Pulmonary artery endothelial cell (primary cell): ENCODE measurements at regions not wholly inside any gene's neighbourhood (a gene's known extent, or its start where the extent isn't known, plus 50 kb on each side); places are given as distances from the start of the nearest gene placed in this dataset.

ENCODE experiments used
- DNase-seq: peaks from one replicate; pipeline ENCODE4 v3.0.0-alpha.2; 2011; ENCODE audit warnings: low read depth, low spot score

GRCh38 chr18:75618146-75618545 is 190.6 kb upstream of the SMIM21 start:
- no peak for DNase-seq

GRCh38 chr18:75612456-75612855 is 185.0 kb upstream of the SMIM21 start:
- no peak for DNase-seq

- no peak for DNase-seq
Observed at GRCh38 chr18:75607701-75608100, 180.2 kb upstream of the SMIM21 start.

DNA sequence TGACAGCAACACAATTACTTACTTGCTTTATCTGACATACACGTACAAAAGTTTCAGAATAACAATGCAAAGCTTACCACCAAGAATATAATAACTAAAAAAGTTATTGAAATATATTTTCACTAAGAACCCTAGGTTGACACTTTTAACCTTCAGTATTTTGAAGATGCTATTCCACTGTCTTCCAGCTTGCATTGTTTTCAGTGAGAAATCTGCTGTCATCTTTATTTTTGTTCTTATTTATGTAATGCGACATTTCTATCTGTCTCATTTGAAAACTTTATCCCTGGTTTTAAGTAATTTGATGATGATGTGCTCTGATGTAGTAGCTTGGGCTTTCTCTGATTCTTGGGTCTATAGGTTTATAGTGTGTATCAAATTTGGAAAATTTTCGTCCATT is 165.0 kb upstream of the SMIM21 start:
- no peak for DNase-seq

- DNase-seq: no peak
Observed at GRCh38 chr18:75588412-75588811, 160.9 kb upstream of the SMIM21 start.

DNA sequence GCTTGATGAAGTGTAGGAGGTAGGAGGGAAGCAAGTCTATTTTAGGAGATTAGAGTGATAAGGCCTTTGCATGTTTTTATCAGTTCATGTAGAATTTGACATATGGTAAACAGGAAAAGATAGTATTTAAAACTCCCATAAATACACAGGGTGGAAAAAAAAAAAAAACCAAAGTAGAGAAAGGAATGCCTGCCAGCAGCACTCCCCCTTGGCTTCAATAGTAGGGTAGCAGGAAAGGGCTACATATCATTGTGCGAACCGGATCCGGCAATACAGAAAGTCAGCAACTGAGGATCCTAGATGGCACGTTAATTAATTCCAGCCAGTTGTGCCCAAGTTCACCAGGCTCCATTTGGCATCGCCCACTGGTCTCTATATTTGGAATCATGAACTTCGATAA is 159.6 kb upstream of the SMIM21 start:
- DNase-seq: no peak

DNA sequence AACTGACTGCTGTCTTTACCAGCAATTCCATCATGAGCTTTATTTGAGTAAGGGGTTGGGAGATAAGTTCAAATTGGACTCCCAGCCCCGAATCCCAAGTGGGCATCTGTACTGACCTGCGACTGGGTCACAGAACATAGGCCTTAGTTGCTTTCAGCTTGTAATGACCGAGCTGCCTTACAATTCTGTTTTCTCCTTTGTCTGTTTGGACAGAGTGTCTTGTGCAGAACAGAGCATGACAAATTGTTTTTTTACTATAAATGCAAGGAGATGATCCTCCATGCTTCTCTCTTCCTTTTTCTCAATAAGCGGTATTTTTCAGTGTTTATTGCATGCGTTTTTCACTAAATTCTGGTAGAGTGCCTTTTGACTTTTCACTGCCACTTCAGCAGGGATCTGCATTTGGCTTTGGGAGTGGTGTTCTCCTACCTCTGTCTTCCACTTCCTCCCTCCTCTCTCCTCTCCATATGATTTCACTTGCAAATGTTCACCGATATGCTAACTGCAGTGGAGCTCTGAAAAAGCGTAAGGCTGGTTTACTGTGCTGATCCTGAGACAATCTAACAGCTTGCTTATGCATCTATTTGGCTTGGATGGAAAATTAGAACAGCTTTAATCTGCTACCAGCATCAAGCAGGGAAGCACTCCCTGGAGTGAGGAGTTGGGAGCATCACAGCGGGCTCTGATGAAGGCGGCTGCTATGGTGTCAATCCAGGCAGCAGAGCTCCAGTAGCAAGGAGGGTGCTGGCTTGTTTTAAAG is 158.8 kb upstream of the SMIM21 start:
- no peak for DNase-seq

GRCh38 chr18:75582940-75583339 is 155.4 kb upstream of the SMIM21 start:
- no peak for DNase-seq

DNA sequence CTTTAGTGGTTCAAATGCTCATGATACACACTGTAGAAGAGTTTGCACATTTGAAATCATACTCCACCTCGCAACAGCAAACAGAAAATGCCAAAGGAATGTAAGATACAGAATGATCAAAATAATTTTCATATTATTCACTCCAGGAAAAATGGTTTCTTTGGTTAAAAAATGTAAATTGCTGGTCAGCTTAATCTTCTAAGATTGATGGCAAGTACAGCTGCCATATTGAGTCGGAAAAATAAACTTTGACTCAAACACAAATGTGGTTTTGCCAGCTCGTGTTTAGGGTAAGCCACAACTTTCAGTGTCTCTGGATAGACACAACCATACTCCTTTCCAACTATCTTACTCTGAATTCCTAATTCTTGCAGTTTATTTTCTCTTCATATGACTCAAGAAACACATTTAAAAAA is 154.9 kb upstream of the SMIM21 start:
- DNase-seq: no peak

GRCh38 chr18:75581336-75582131 is 154.0 kb upstream of the SMIM21 start:
- no peak for DNase-seq

- DNase-seq: no peak
Observed at GRCh38 chr18:75574187-75574586, 146.7 kb upstream of the SMIM21 start.

- no peak for DNase-seq
Observed at GRCh38 chr18:75563150-75563549, 135.6 kb upstream of the SMIM21 start.

- DNase-seq: no peak
Observed at GRCh38 chr18:75562216-75562615, 134.7 kb upstream of the SMIM21 start.

GRCh38 chr18:75558790-75559189 is 131.3 kb upstream of the SMIM21 start:
- DNase-seq: no peak

GRCh38 chr18:75556841-75557240 is 129.3 kb upstream of the SMIM21 start:
- no peak for DNase-seq

DNA sequence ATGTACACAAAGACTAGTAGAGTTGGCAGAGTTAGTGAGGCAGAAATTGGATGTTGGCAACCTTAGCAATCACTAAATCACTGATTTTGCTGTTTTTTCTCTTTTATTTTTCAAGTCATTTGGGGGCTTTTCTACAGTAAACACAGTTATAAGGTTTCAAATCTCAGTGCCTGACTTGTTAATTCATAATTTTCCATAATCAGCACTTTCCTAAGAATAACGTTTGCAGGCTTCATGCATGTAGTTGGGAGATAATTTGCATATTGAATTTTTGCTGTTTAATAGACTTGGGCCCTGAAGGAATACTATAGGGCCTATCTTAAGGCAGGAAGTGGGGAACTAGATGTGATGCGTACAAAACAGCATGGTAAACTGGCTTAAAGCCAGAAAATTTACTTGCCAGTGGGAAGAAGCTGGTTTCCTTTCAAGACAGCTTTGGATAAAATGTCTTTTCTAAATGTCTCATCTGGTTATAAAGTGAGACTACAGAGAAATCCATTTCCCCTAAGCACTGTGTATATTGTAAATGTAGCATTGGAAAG is 127.2 kb upstream of the SMIM21 start:
- DNase-seq: no peak

DNA sequence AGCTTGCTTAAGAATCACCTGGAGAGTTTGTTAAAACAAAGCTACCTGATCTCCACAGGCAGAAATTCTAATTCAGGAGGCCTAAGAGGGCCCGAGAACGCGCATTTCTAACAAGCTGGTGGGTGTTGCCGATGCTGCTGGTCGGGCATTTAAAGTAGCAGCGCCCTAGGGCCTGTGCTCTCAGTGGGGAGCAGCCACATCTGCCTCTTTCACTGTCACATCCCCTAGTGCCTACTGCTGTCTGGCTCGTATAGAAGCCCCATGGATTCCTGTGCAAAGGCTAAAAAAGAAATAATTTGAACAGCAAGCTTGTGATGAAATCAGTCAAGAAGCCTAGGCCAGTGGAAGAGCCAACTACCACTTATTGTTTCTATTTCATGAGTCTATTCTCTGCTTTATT is 126.7 kb upstream of the SMIM21 start:
- no peak for DNase-seq

DNA sequence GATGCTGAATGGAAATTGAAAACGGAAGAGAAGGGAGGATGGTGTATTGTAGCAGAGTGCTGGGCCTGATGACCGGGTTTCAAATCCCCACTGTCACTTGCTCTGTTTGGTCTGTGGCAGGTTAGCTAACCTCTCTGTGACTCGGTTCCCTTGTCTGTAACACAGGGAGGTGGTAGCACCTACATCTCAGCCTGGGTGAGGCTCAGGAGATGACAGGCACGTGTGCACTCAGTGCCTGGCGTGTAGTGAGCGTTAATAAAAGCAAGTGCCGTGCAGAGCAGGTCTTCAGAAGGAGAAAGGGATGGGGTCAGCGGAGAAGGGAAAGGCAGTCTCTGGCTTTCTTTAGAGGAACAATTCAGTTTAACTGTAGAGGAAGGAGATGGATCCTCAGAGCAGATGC is 125.5 kb upstream of the SMIM21 start:
- no peak for DNase-seq

GRCh38 chr18:75551071-75551470 is 123.6 kb upstream of the SMIM21 start:
- no peak for DNase-seq

- DNase-seq: no peak
Observed at GRCh38 chr18:75548353-75548905, 120.9 kb upstream of the SMIM21 start.

DNA sequence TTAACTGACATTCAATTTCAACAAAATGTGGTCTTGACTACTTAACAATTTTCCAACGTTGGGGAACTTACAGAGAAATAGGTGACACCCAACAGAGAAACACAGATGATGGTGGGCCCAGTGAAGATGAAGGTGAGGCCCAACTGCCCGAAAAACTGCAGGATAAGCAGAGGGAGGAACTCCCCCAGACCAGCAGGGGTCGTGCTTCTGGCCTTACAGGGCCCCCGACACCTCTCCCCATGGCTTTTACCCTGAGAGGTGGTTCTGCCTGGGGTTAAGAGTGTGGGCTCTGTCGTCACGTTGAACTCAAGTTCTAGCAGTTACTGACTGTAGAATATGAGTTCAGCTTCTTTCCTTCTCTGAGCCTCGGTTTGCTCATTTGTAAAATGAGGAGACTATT is 119.5 kb upstream of the SMIM21 start:
- no peak for DNase-seq

DNA sequence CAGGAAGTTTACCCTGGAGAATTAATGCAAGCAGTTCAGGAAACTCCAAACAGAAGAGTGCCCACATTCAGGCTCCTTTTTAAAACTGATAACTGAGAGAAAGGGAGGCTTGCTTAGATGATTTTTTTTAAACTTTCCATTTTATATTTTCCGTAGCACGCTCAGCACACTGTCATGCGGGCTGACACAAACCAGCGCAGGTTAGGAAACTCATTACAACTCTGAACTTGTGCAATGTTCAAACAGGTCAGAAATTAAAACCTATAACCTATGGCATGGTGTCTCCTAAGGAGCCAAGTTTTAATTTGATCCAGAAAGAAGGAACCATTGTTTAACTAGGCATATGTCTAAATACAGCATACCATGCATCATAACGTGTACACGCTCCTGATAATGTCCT is 117.7 kb upstream of the SMIM21 start:
- DNase-seq: no peak
